ENCODE measurements at regions not wholly inside any gene's neighbourhood (a gene's known extent, or its start where the extent isn't known, plus 50 kb on each side); places are given as distances from the start of the nearest gene placed in this dataset.

DNA sequence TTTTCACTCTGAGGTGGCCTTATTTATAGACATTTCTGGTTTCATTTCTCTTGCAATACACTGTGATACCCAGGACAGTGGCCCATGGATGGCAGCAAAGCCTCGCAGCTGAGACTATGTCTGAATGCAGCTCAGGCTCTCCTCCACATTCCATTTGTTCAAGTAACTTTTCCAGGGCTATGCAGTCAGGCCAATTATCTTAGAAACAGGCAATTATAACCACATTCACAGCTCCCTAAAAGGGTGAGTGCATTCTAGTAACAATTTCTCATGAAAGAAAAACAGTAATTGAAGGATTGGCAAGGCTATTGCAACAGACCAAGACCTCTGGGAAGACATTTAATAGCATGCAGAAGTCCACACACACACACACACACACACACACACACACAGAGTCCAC, 264.0 kb downstream of the TBC1D4 start:
- TF ChIP-seq, protein P1, sequence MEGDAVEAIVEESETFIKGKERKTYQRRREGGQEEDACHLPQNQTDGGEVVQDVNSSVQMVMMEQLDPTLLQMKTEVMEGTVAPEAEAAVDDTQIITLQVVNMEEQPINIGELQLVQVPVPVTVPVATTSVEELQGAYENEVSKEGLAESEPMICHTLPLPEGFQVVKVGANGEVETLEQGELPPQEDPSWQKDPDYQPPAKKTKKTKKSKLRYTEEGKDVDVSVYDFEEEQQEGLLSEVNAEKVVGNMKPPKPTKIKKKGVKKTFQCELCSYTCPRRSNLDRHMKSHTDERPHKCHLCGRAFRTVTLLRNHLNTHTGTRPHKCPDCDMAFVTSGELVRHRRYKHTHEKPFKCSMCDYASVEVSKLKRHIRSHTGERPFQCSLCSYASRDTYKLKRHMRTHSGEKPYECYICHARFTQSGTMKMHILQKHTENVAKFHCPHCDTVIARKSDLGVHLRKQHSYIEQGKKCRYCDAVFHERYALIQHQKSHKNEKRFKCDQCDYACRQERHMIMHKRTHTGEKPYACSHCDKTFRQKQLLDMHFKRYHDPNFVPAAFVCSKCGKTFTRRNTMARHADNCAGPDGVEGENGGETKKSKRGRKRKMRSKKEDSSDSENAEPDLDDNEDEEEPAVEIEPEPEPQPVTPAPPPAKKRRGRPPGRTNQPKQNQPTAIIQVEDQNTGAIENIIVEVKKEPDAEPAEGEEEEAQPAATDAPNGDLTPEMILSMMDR (IDR thresholded peaks at IDR 0.05) = no peak
- no peak for TF ChIP-seq POLR2AphosphoS5 (IDR thresholded peaks at IDR 0.05)
- peaks cover 0 to 20% (median 0%) of the 10 kb centered on the region in 3 donors for H3K4me1 ChIP-seq
- 0 to 33% methylated on average over 1 of the region's 1 CpG for WGBS, 2 donors (ENCODE audit: low coverage in 1 of 2)
- H3K27ac ChIP-seq = no peak overlapping the region
- H3K4me3 ChIP-seq = no peak overlapping the region
- no peaks in the 10 kb centered on the region for H3K36me3 ChIP-seq
- no peaks in the 10 kb centered on the region for H3K9me3 ChIP-seq
- H3K27me3 ChIP-seq = no peaks in the 10 kb centered on the region
- ATAC-seq = no peak

DNA sequence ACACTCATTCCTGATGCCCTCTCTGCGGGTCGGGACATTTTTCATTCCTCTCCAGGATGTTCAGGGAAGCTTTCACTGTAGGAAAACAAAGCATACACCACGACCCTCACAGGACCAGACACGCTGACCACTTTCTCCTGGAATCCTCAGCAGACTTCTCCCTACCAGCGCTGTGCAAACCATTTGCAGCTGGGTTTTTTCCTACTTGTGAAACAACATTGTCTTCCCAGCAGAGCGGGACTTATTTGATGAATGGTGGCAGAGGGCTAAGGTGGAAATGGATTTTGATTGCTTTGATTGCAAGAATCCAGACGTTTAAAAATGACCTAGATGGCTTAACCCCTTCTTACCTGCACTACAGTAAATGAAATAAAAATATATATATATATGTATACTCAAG, 265.9 kb downstream of the TBC1D4 start:
- Histone ChIP-seq H3K27me3 (no peaks in the 10 kb centered on the region), H3K9me3 (no peaks in the 10 kb centered on the region), H3K36me3 (no peaks in the 10 kb centered on the region), H3K4me1 (peaks cover 0 to 20% (median 0%) of the 10 kb centered on the region in 3 donors), H3K27ac (no peak overlapping the region), H3K4me3 (no peak overlapping the region)
- ATAC-seq = no peak
- TF ChIP-seq POLR2A (IDR thresholded peaks at IDR 0.05) (no peak), EP300 (IDR thresholded peaks at IDR 0.05) (no peak), POLR2AphosphoS5 (IDR thresholded peaks at IDR 0.05) (no peak)
- TF ChIP-seq, protein P1 (IDR thresholded peaks at IDR 0.05) = no peak
- WGBS, 2 donors (ENCODE audit: low coverage in 1 of 2) = 12 to 22% methylated on average over 5 to 7 of the region's 7 CpGs

DNA sequence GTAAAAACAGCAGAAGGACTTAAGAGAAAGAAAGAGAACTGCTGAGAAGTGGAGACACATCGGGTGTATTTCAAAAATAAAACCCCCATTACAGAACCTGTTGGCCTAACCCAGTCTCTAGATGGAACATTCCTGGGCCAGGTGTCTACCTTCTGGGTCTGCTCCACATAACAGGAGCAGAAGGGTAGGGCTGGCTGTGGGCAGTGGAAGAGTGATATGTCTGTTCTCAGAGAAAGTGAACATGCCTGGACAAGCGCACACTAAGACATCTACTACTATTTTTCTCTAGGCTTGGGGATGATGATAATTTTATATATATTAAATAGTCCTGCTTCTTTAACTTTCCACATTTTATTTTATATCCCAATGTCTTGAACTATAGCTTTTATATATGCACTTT, 267.1 kb downstream of the TBC1D4 start:
- no peak for ATAC-seq
- WGBS, 2 donors (ENCODE audit: low coverage in 1 of 2) = 100% methylated on average over 2 of the region's 2 CpGs
- TF ChIP-seq, protein P1 (IDR thresholded peaks at IDR 0.05) = no peak
- TF ChIP-seq POLR2AphosphoS5 (IDR thresholded peaks at IDR 0.05) = no peak
- TF ChIP-seq EP300 (IDR thresholded peaks at IDR 0.05) = no peak
- no peak for TF ChIP-seq POLR2A (IDR thresholded peaks at IDR 0.05)
- Histone ChIP-seq H3K9me3 (no peaks in the 10 kb centered on the region), H3K27me3 (no peaks in the 10 kb centered on the region), H3K27ac (no peak overlapping the region), H3K4me1 (peaks cover 0 to 16% (median 0%) of the 10 kb centered on the region in 3 donors), H3K4me3 (no peak overlapping the region), H3K36me3 (no peaks in the 10 kb centered on the region)

DNA sequence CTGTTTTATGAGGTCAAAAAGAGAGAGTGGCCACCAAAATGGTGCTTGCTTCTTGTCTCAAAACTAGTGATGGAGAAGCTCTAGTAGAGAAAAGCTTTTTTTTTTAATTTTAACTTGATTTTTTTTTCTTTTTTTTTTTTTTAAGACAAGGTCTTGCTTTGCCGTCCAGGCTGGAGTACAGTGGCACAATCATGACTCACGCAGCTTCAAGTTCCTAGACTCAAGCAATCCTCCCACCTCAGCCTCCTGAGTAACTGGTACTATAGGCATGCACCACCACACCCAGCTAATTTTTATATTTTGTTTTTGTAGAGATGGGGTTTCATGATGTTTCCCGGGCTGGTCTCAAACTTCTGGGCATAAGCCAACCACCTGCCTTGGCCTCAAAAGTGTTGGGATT, 279.0 kb downstream of the TBC1D4 start:
- Histone ChIP-seq H3K36me3 (no peaks in the 10 kb centered on the region), H3K4me1 (peaks cover 0 to 1% (median 0%) of the 10 kb centered on the region in 3 donors), H3K27ac (no peak overlapping the region), H3K27me3 (no peaks in the 10 kb centered on the region), H3K4me3 (no peak overlapping the region), H3K9me3 (peaks cover 0 to 11% (median 0%) of the 10 kb centered on the region in 3 donors)
- TF ChIP-seq POLR2A (IDR thresholded peaks at IDR 0.05) = no peak
- TF ChIP-seq POLR2AphosphoS5 (IDR thresholded peaks at IDR 0.05) = no peak
- TF ChIP-seq, protein P1 (IDR thresholded peaks at IDR 0.05) = no peak
- no peak for TF ChIP-seq EP300 (IDR thresholded peaks at IDR 0.05)
- WGBS, 2 donors (ENCODE audit: low coverage in 1 of 2) = 82 to 100% methylated on average over 3 of the region's 3 CpGs
- no peak for ATAC-seq

DNA sequence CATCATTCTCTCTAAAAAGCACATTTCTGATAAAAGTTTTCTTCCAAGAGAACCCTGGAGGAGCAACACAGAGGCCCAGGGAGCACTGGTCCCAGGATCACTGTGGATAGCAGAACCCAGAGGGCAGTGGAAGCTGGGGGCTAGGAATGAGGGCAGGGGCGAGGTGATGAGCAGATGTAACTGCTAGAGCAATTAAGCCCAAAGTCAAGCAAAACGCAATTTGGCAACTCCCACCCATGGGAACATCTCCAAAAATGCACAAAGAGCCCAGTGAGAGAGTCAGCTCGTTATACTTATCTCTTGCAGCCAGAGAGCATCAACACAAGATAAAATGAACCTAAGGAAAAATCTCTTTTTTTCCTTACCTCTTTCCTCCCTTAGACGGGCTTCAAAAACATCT, 284.2 kb downstream of the TBC1D4 start:
- H3K36me3 ChIP-seq = no peaks in the 10 kb centered on the region
- peaks cover 4 to 44% (median 5%) of the 10 kb centered on the region in 3 donors for H3K4me1 ChIP-seq
- TF ChIP-seq POLR2A (IDR thresholded peaks at IDR 0.05) (no peak), EP300 (IDR thresholded peaks at IDR 0.05) (no peak)
- H3K27me3 ChIP-seq = no peaks in the 10 kb centered on the region
- WGBS, 2 donors (ENCODE audit: low coverage in 1 of 2) = 21 to 48% methylated on average over 3 to 4 of the region's 4 CpGs
- no peak overlapping the region for H3K27ac ChIP-seq
- no peak for ATAC-seq
- no peak overlapping the region for H3K4me3 ChIP-seq
- H3K9me3 ChIP-seq = no peaks in the 10 kb centered on the region

Measured in gastroesophageal sphincter (tissue), 4 donors.